Uterus (tissue), 2 donors: ENCODE measurements at regions not wholly inside any gene's neighbourhood (a gene's known extent, or its start where the extent isn't known, plus 50 kb on each side); places are given as distances from the start of the nearest gene placed in this dataset.

Source experiments
- POLR2A ChIP-seq, 2 donors: fragments of 450-650 bp; IDR thresholded peaks; one replicate each; pipeline ENCODE4 v1.6.1; 2016; ENCODE audit warnings: antibody characterized with exemption in 2 of 2, mild to moderate bottlenecking in 1 of 2, moderate library complexity in 1 of 2
- TF ChIP-seq, protein P1 (sequence below), 4 experiments: fragments of 200-600 bp in 2 of 4; fragments of 450-650 bp in 2 of 4; sonication (generic) in 2 of 4; IDR thresholded peaks; one replicate each; pipeline ENCODE4 v1.5.1; 2016 to 2019; ENCODE audit warnings: antibody characterized with exemption in 4 of 4, mild to moderate bottlenecking in 2 of 4, moderate library complexity in 1 of 4

DNA sequence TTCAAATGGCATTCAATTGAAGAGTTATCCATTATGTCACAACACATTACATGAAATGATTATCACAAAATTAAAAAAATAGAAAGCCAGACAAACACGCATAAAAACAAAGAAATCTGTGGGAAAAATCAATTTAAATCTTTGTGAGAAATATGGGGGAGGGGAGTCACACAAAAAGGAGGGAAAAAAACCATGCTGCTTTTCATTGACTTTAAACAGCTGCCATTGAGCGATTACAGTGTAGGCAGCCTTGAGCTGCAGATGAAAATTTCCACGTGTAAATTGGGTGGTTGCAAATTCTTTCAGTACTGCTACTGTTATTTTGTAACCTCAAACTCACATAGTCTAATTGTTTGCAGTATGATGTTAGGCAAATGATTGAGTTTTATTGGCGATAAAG, 889.9 kb upstream of the PHF14 start:
- no peak for TF ChIP-seq POLR2A (IDR thresholded peaks at IDR 0.05)
- TF ChIP-seq, protein P1, sequence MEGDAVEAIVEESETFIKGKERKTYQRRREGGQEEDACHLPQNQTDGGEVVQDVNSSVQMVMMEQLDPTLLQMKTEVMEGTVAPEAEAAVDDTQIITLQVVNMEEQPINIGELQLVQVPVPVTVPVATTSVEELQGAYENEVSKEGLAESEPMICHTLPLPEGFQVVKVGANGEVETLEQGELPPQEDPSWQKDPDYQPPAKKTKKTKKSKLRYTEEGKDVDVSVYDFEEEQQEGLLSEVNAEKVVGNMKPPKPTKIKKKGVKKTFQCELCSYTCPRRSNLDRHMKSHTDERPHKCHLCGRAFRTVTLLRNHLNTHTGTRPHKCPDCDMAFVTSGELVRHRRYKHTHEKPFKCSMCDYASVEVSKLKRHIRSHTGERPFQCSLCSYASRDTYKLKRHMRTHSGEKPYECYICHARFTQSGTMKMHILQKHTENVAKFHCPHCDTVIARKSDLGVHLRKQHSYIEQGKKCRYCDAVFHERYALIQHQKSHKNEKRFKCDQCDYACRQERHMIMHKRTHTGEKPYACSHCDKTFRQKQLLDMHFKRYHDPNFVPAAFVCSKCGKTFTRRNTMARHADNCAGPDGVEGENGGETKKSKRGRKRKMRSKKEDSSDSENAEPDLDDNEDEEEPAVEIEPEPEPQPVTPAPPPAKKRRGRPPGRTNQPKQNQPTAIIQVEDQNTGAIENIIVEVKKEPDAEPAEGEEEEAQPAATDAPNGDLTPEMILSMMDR (IDR thresholded peaks at IDR 0.05) = no peak
